ENCODE measurements at regions not wholly inside any gene's neighbourhood (a gene's known extent, or its start where the extent isn't known, plus 50 kb on each side); places are given as distances from the start of the nearest gene placed in this dataset.

GRCh38 chr9:23172206-23172605 is 653.8 kb downstream of the ELAVL2 start (continued):
- TF ChIP-seq ZBTB1 (tag by site-specific recombination; IDR thresholded peaks at IDR 0.05) (no peak), ZNF747 (tag by site-specific recombination; IDR thresholded peaks at IDR 0.05) (no peak), TCF7L2 (IDR thresholded peaks at IDR 0.05; ENCODE audit: borderline replicate concordance, low read depth, low read length) (no peak), ZNF473 (tag by site-specific recombination; IDR thresholded peaks at IDR 0.05) (no peak), ZNF292 (tag by site-specific recombination; IDR thresholded peaks at IDR 0.05; ENCODE audit: borderline replicate concordance, low read depth) (no peak), ZNF416 (tag by site-specific recombination; IDR thresholded peaks at IDR 0.05) (no peak), ZNF398 (tag by site-specific recombination; IDR thresholded peaks at IDR 0.05) (no peak), ZNF214 (tag by site-specific recombination; IDR thresholded peaks at IDR 0.05; ENCODE audit: borderline replicate concordance) (no peak), ZNF138 (tag by site-specific recombination; IDR thresholded peaks at IDR 0.05; ENCODE audit: borderline replicate concordance) (no peak)

- no peaks in the 10 kb centered on the region for H3K4me1 ChIP-seq (ENCODE audit: control insufficient read depth, insufficient read depth, low read length)
- no peaks in the 10 kb centered on the region for H3K9me3 ChIP-seq (ENCODE audit: control insufficient read depth, insufficient read depth, low read depth, low read length)
- CTCF ChIA-PET = interaction anchor here (0.6 kb wide), 1 partner anchor 930 kb away, joined by 4 read pairs; no protein-coding TSS in a partner anchor
- POLR2A ChIA-PET = no interaction called here
- no peak overlapping the region for H3K4me3 ChIP-seq (ENCODE audit: low read depth, low read length)
- no peaks in the 10 kb centered on the region for H3K36me3 ChIP-seq (ENCODE audit: control insufficient read depth in 2 of 2, insufficient read depth in 1 of 2, low read length in 2 of 2)
- H3K27ac ChIP-seq (ENCODE audit: extremely low read depth, low read depth, low read length) = no peak overlapping the region
- no peak for TF ChIP-seq ZNF654 (tag by site-specific recombination; IDR thresholded peaks at IDR 0.05; ENCODE audit: low read depth)
- TF ChIP-seq ZNF404 (tag by site-specific recombination; IDR thresholded peaks at IDR 0.05) = no peak
- TF ChIP-seq ZEB2 (tag by site-specific recombination; IDR thresholded peaks at IDR 0.05) = no peak
- no peak for TF ChIP-seq ZNF596 (tag by site-specific recombination; IDR thresholded peaks at IDR 0.05)
- no peak for TF ChIP-seq ZNF518A (tag by site-specific recombination; conservative IDR thresholded peaks at IDR 0.05; ENCODE audit: low read depth)
- no peak for TF ChIP-seq ZNF121 (tag by site-specific recombination; IDR thresholded peaks at IDR 0.05)
- no peak for TF ChIP-seq TRIM28 (IDR thresholded peaks at IDR 0.05; ENCODE audit: borderline replicate concordance, low read length)
- TF ChIP-seq ZFP69B (tag by site-specific recombination; IDR thresholded peaks at IDR 0.05) = no peak
- TF ChIP-seq WT1 (tag by site-specific recombination; IDR thresholded peaks at IDR 0.05) = no peak
- no peak for TF ChIP-seq PRDM10 (tag by site-specific recombination; IDR thresholded peaks at IDR 0.05)
- no peak for TF ChIP-seq ZNF777 (tag by site-specific recombination; IDR thresholded peaks at IDR 0.05; ENCODE audit: borderline replicate concordance)
- TF ChIP-seq ZNF311 (tag by site-specific recombination; IDR thresholded peaks at IDR 0.05; ENCODE audit: borderline replicate concordance) = no peak
- no peak for TF ChIP-seq ZNF23 (tag by site-specific recombination; IDR thresholded peaks at IDR 0.05; ENCODE audit: borderline replicate concordance)
- TF ChIP-seq ZNF394 (tag by site-specific recombination; IDR thresholded peaks at IDR 0.05; ENCODE audit: borderline replicate concordance) = no peak
- no peak for TF ChIP-seq RBAK (tag by site-specific recombination; IDR thresholded peaks at IDR 0.05)
- TF ChIP-seq ZNF18 (tag by site-specific recombination; IDR thresholded peaks at IDR 0.05) = no peak
Observed at GRCh38 chr9:23172979-23173637, 652.9 kb downstream of the ELAVL2 start.
